Vagina (tissue), 2 donors: ENCODE measurements at regions not wholly inside any gene's neighbourhood (a gene's known extent, or its start where the extent isn't known, plus 50 kb on each side); places are given as distances from the start of the nearest gene placed in this dataset.

Source experiments
- CTCF ChIP-seq, 3 experiments: fragments of 450-650 bp in 2 of 3; fragments of 200-600 bp in 1 of 3; sonication (generic) in 1 of 3; IDR thresholded peaks; one replicate each; pipeline ENCODE4 v1.5.1; 2017 to 2019; ENCODE audit warnings: antibody characterized with exemption in 3 of 3, mild to moderate bottlenecking in 2 of 3, moderate library complexity in 2 of 3
- POLR2AphosphoS5 ChIP-seq, 2 donors: sonication (generic); formaldehyde crosslinking; IDR thresholded peaks; one replicate each; pipeline ENCODE4 v1.9.0; 2017; ENCODE audit warnings: antibody characterized with exemption in 2 of 2, mild to moderate bottlenecking in 2 of 2, low read depth in 1 of 2; ENCODE audit not compliant: insufficient read depth in 1 of 2

GRCh38 chr7:115477193-115477651, 553.3 kb downstream of the TFEC start:
- TF ChIP-seq CTCF (IDR thresholded peaks at IDR 0.05) (no peak), POLR2AphosphoS5 (IDR thresholded peaks at IDR 0.05; ENCODE audit: insufficient read depth in 1 of 2, low read depth in 1 of 2) (no peak)
